Liver (tissue), 8 donors: ENCODE measurements at regions not wholly inside any gene's neighbourhood (a gene's known extent, or its start where the extent isn't known, plus 50 kb on each side); places are given as distances from the start of the nearest gene placed in this dataset.

Experiments
- DNase-seq: peaks from one replicate; pipeline ENCODE4 v3.0.0-alpha.2; 2017; ENCODE audit warnings: low spot score
- H3K27ac ChIP-seq, 2 donors: one replicate each; pipeline ENCODE4 v1.7.0; 2013; ENCODE audit warnings: inconsistent platforms in 2 of 2, low read length in 2 of 2, control low read depth in 1 of 2, low read depth in 1 of 2, mild to moderate bottlenecking in 1 of 2
- H3K27me3 ChIP-seq, 4 donors: one replicate each; pipeline versions ENCODE4 v1.6.1 to v1.7.0; 2013; ENCODE audit warnings: low read length in 3 of 4, inconsistent platforms in 1 of 4, mild to moderate bottlenecking in 1 of 4, moderate library complexity in 1 of 4; ENCODE audit not compliant: control insufficient read depth in 4 of 4, insufficient read depth in 4 of 4
- H3K36me3 ChIP-seq, 4 donors: one replicate each; pipeline versions ENCODE4 v1.6.1 to v1.7.0; 2013; ENCODE audit warnings: low read length in 3 of 4, mild to moderate bottlenecking in 3 of 4, low read depth in 1 of 4, moderate library complexity in 1 of 4; ENCODE audit not compliant: control insufficient read depth in 4 of 4, insufficient read depth in 3 of 4
- H3K4me1 ChIP-seq, 4 donors: one replicate each; pipeline versions ENCODE4 v1.6.1 to v1.7.0; 2013; ENCODE audit warnings: low read length in 3 of 4, mild to moderate bottlenecking in 3 of 4, moderate library complexity in 1 of 4; ENCODE audit not compliant: control insufficient read depth in 4 of 4, insufficient read depth in 4 of 4
- H3K4me3 ChIP-seq, 3 donors: one replicate each; pipeline versions ENCODE4 v1.6.1 to v1.7.0; 2013; ENCODE audit warnings: low read length in 3 of 3, control low read depth in 1 of 3, low read depth in 1 of 3, mild to moderate bottlenecking in 1 of 3
- H3K9ac ChIP-seq, 2 donors: one replicate each; pipeline ENCODE4 v1.7.0; 2013; ENCODE audit warnings: low read length in 2 of 2, mild to moderate bottlenecking in 2 of 2, moderate library complexity in 2 of 2, control low read depth in 1 of 2, low read depth in 1 of 2
- H3K9me3 ChIP-seq, 4 donors: one replicate each; pipeline versions ENCODE4 v1.6.1 to v1.7.0; 2013; ENCODE audit warnings: low read length in 3 of 4; ENCODE audit not compliant: control insufficient read depth in 4 of 4
- ATF3 ChIP-seq: IDR thresholded peaks from 2 replicates; pipeline ENCODE4 v1.6.1; 2016; ENCODE audit warnings: antibody characterized with exemption
- CTCF ChIP-seq: fragments of 150-350 bp; IDR thresholded peaks from 2 replicates; pipeline ENCODE4 v1.5.1; 2017; ENCODE audit warnings: improper control_type of control experiment, low read depth, low read length; ENCODE audit not compliant: missing input control
- EGR1 ChIP-seq, 2 donors: IDR thresholded peaks; 2 replicates each; pipeline ENCODE4 v1.6.1; 2016 to 2018; ENCODE audit warnings: antibody characterized with exemption in 2 of 2, low read depth in 2 of 2
- FOXA1 ChIP-seq: IDR thresholded peaks from 2 replicates; pipeline ENCODE4 v1.6.1; 2016; ENCODE audit warnings: antibody characterized with exemption
- FOXA2 ChIP-seq: IDR thresholded peaks from 2 replicates; pipeline ENCODE4 v1.6.1; 2016; ENCODE audit warnings: antibody characterized with exemption
- GABPA ChIP-seq, 2 donors: IDR thresholded peaks in 1 of 2; conservative IDR thresholded peaks in 1 of 2; 2 replicates each; pipeline ENCODE4 v1.6.1; 2016; ENCODE audit warnings: antibody characterized with exemption in 2 of 2, mild to moderate bottlenecking in 1 of 2, moderate library complexity in 1 of 2
- HNF4A ChIP-seq, 2 donors: conservative IDR thresholded peaks; 2 replicates each; pipeline ENCODE4 v1.6.1; 2016; ENCODE audit warnings: antibody characterized with exemption in 2 of 2, mild to moderate bottlenecking in 2 of 2
- HNF4G ChIP-seq: IDR thresholded peaks from 2 replicates; pipeline ENCODE4 v1.6.1; 2016; ENCODE audit warnings: antibody characterized with exemption
- JUND ChIP-seq, 2 donors: IDR thresholded peaks; 2 replicates each; pipeline ENCODE4 v1.6.1; 2016; ENCODE audit warnings: antibody characterized with exemption in 2 of 2
- NR2F2 ChIP-seq: IDR thresholded peaks from 2 replicates; pipeline ENCODE4 v1.6.1; 2016; ENCODE audit warnings: antibody characterized with exemption
- RAD21 ChIP-seq, 2 donors: IDR thresholded peaks; 2 replicates each; pipeline ENCODE4 v1.6.1; 2016; ENCODE audit warnings: antibody characterized with exemption in 2 of 2, mild to moderate bottlenecking in 2 of 2
- RXRA ChIP-seq, 2 donors: IDR thresholded peaks; 2 replicates each; pipeline ENCODE4 v1.6.1; 2017 to 2018; ENCODE audit warnings: antibody characterized with exemption in 2 of 2, mild to moderate bottlenecking in 1 of 2
- SP1 ChIP-seq: IDR thresholded peaks from 2 replicates; pipeline ENCODE4 v1.6.1; 2018; ENCODE audit warnings: antibody characterized with exemption, mild to moderate bottlenecking
- TAF1 ChIP-seq: conservative IDR thresholded peaks from 2 replicates; pipeline ENCODE4 v1.6.1; 2016; ENCODE audit warnings: antibody characterized with exemption, mild to moderate bottlenecking
- YY1 ChIP-seq: IDR thresholded peaks from 2 replicates; pipeline ENCODE4 v1.6.1; 2016; ENCODE audit warnings: antibody characterized with exemption, mild to moderate bottlenecking
- ZBTB33 ChIP-seq: IDR thresholded peaks from 2 replicates; pipeline ENCODE4 v1.6.1; 2016; ENCODE audit warnings: antibody characterized with exemption
- WGBS: extraction: QIAGEN DNeasy Blood & Tissue Kit; methylation state at CpG from one replicate; pipeline ENCODE4 v1.1.7; 2013; 5-methylcytosine and 5-hydroxymethylcytosine counted together
- TF ChIP-seq, protein P1 (sequence below): IDR thresholded peaks from 2 replicates; pipeline ENCODE4 v1.6.1; 2016; ENCODE audit warnings: antibody characterized with exemption
- donor health status: healthy.
- donor health status: healthy.
- donor health status: healthy.
- donor health status: healthy.
- donor health status: healthy.

- WGBS: 73% methylated on average over 3 of the region's 3 CpGs
- no peak overlapping the region for H3K27ac ChIP-seq
- H3K9ac ChIP-seq: no peak overlapping the region
- H3K36me3 ChIP-seq: no peaks in the 10 kb centered on the region
- no peaks in the 10 kb centered on the region for H3K4me1 ChIP-seq
- H3K27me3 ChIP-seq: no peaks in the 10 kb centered on the region
- no peaks in the 10 kb centered on the region for H3K9me3 ChIP-seq
- no peak overlapping the region for H3K4me3 ChIP-seq
- no peak for TF ChIP-seq NR2F2
- TF ChIP-seq ZBTB33: no peak
- TF ChIP-seq SP1: no peak
- TF ChIP-seq GABPA (IDR thresholded peaks at IDR 0.05 in 1 of 2, conservative IDR thresholded peaks at IDR 0.05 in 1 of 2): no peak
- TF ChIP-seq YY1: no peak
- TF ChIP-seq HNF4G: no peak
- no peak for TF ChIP-seq HNF4A (conservative IDR thresholded peaks at IDR 0.05)
- TF ChIP-seq, protein P1, sequence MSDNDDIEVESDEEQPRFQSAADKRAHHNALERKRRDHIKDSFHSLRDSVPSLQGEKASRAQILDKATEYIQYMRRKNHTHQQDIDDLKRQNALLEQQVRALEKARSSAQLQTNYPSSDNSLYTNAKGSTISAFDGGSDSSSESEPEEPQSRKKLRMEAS: no peak
- no peak for TF ChIP-seq FOXA1
- TF ChIP-seq FOXA2: no peak
- TF ChIP-seq CTCF: no peak
- no peak for TF ChIP-seq JUND (IDR thresholded peaks at IDR 0.05)
- no peak for TF ChIP-seq RAD21 (IDR thresholded peaks at IDR 0.05)
- TF ChIP-seq EGR1 (IDR thresholded peaks at IDR 0.05; ENCODE audit: low read depth in 2 of 2): no peak
- no peak for DNase-seq
These were observed 287.5 kb upstream of the PHYHIPL start for GRCh38 chr10:58888957-58889356.

DNA sequence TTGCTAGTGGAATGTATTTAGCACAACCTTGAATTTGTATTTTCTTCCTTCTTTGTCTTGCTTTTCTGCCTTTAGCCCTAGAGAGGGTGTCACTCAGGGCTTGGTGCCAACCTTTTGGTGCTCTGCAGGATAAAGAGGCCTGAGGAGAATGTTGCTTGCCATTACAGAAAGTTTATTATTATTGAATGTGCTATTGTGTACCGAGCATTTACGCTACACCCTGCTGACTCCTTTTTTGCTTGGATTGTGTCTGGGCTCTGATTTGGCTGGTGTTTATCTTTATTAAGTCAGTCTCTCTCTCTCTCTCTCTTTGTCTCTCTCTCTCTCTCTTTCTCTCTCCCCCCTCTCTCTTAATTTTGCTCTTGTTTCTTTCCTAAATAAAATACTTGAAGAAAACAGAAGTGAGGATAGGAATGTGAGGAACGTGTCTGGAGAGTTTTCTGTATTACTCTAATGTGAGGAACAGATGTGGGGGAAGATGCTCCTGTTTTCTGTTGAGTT, 284.4 kb upstream of the PHYHIPL start:
- Histone ChIP-seq H3K27ac (no peak overlapping the region), H3K9me3 (no peaks in the 10 kb centered on the region), H3K4me3 (no peak overlapping the region), H3K27me3 (no peaks in the 10 kb centered on the region), H3K36me3 (no peaks in the 10 kb centered on the region), H3K9ac (no peak overlapping the region), H3K4me1 (no peaks in the 10 kb centered on the region)
- no peak for DNase-seq
- TF ChIP-seq CTCF (no peak), RAD21 (IDR thresholded peaks at IDR 0.05) (no peak), FOXA2 (no peak), YY1 (no peak), RXRA (IDR thresholded peaks at IDR 0.05) (no peak), GABPA (IDR thresholded peaks at IDR 0.05 in 1 of 2, conservative IDR thresholded peaks at IDR 0.05 in 1 of 2) (no peak), TAF1 (no peak), ATF3 (no peak), FOXA1 (no peak), NR2F2 (no peak), SP1 (no peak), HNF4G (no peak), EGR1 (IDR thresholded peaks at IDR 0.05; ENCODE audit: low read depth in 2 of 2) (no peak)
- 85% methylated on average over 3 of the region's 3 CpGs for WGBS
